ENCODE measurements at regions not wholly inside any gene's neighbourhood (a gene's known extent, or its start where the extent isn't known, plus 50 kb on each side); places are given as distances from the start of the nearest gene placed in this dataset.

DNA sequence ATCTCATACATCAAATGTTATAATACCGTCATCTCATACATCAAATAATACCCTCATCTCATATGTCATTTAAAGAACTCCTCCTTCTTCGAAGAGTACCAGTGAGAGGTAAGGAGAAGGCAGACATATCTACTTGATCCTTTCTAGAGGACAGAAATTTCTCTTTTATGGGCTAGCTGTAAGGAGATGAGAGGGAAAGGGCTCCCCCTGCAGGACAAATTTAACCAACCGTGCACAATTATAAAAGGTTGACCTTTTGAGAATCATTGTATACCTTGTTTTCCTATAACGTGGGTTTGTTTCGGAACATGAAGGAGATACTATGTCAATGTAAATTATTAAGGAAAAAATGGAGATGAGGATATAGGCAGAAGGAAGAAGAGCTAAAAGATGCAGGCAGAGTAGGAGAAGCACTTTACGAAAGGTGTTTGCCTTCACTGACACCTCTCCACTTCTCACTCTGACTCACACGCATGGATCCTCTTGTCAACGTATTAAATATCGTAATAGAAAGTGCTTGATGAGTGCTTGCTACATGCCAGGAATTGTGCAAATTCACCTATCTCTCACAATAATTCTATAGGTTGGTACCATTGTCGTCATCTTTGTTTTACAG lies 465.9 kb upstream of the ERCC4 start:
- TF ChIP-seq, protein P1, sequence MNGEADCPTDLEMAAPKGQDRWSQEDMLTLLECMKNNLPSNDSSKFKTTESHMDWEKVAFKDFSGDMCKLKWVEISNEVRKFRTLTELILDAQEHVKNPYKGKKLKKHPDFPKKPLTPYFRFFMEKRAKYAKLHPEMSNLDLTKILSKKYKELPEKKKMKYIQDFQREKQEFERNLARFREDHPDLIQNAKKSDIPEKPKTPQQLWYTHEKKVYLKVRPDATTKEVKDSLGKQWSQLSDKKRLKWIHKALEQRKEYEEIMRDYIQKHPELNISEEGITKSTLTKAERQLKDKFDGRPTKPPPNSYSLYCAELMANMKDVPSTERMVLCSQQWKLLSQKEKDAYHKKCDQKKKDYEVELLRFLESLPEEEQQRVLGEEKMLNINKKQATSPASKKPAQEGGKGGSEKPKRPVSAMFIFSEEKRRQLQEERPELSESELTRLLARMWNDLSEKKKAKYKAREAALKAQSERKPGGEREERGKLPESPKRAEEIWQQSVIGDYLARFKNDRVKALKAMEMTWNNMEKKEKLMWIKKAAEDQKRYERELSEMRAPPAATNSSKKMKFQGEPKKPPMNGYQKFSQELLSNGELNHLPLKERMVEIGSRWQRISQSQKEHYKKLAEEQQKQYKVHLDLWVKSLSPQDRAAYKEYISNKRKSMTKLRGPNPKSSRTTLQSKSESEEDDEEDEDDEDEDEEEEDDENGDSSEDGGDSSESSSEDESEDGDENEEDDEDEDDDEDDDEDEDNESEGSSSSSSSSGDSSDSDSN (IDR thresholded peaks at IDR 0.05; ENCODE audit: borderline replicate concordance in 1 of 2, low read depth in 2 of 2, low read length in 2 of 2): no peak
- TF ChIP-seq, protein P2, sequence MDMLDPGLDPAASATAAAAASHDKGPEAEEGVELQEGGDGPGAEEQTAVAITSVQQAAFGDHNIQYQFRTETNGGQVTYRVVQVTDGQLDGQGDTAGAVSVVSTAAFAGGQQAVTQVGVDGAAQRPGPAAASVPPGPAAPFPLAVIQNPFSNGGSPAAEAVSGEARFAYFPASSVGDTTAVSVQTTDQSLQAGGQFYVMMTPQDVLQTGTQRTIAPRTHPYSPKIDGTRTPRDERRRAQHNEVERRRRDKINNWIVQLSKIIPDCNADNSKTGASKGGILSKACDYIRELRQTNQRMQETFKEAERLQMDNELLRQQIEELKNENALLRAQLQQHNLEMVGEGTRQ (CRISPR knock-in tag; IDR thresholded peaks at IDR 0.05): no peak
